PC-3 (cell line): ENCODE measurements at regions not wholly inside any gene's neighbourhood (a gene's known extent, or its start where the extent isn't known, plus 50 kb on each side); places are given as distances from the start of the nearest gene placed in this dataset.
"Not testable (repeated sequence)": the region's sequence is repeated elsewhere in the genome, so short reads cannot be mapped to it uniquely, and the experiment has no call there.

Source experiments
- ATAC-seq: fragments of 200-7000 bp; cut with Tn5 transposase; 2 replicates; pipeline ENCODE4 v1.9.1; 2020; ENCODE audit warnings: mild to moderate bottlenecking, moderate library complexity
- BruUV-seq: library from RNA; stranded (reverse); fragments of 400-500 nt; replicated peaks from 2 replicates; lab custom pipeline; 2021; lab: Mats Ljungman, UMichigan
- CTCF ChIA-PET: fragments of 300-600 bp; sonication (Branson Sonifier 250); formaldehyde crosslinking; loops from one replicate; lab custom pipeline; 2022; ENCODE audit warnings: antibody characterized with exemption; lab: Charles Lee
- POLR2A ChIA-PET: fragments of 300-600 bp; sonication (Branson Sonifier 250); formaldehyde crosslinking; loops from one replicate; lab custom pipeline; 2022; ENCODE audit warnings: antibody characterized with exemption; ENCODE audit not compliant: unreplicated experiment; lab: Charles Lee
- DNase-seq: peaks from one replicate; pipeline ENCODE4 v3.0.0-alpha.2; 2015
- H2AFZ ChIP-seq: fragments of 300-600 bp; sonication (generic); 2 replicates; pipeline ENCODE4 v1.6.0; 2016; ENCODE audit warnings: antibody characterized with exemption, low read length
- H3F3A ChIP-seq: fragments of 300-600 bp; sonication (generic); one replicate; pipeline ENCODE4 v1.6.0; 2017; ENCODE audit warnings: antibody characterized with exemption, low read length, control low read depth, mild to moderate bottlenecking; ENCODE audit not compliant: unreplicated experiment
- H3K27ac ChIP-seq: fragments of 300-600 bp; sonication (generic); 2 replicates; pipeline ENCODE4 v1.5.1; 2016; ENCODE audit warnings: mild to moderate bottlenecking, low read length
- H3K27me3 ChIP-seq: fragments of 300-600 bp; sonication (generic); 2 replicates; pipeline ENCODE4 v1.6.1; 2016; ENCODE audit warnings: low read length, mixed read lengths
- H3K36me3 ChIP-seq: fragments of 300-600 bp; sonication (generic); 2 replicates; pipeline ENCODE4 v1.6.1; 2016; ENCODE audit warnings: low read depth, mixed run types, low read length, mixed read lengths
- H3K4me1 ChIP-seq: fragments of 300-600 bp; sonication (generic); 2 replicates; pipeline ENCODE4 v1.5.1; 2016; ENCODE audit warnings: low read length; ENCODE audit not compliant: insufficient read depth
- H3K4me2 ChIP-seq: fragments of 300-600 bp; sonication (generic); 2 replicates; pipeline ENCODE4 v1.6.0; 2016; ENCODE audit warnings: low read length
- H3K4me3 ChIP-seq: fragments of 300-600 bp; sonication (generic); 2 replicates; pipeline ENCODE4 v1.5.1; 2016; ENCODE audit warnings: mild to moderate bottlenecking, low read length, mixed read lengths
- H3K79me2 ChIP-seq: fragments of 300-600 bp; sonication (generic); 2 replicates; pipeline ENCODE4 v1.6.1; 2017; ENCODE audit warnings: low read length, mixed read lengths
- H3K9ac ChIP-seq: fragments of 300-600 bp; sonication (generic); 2 replicates; pipeline ENCODE4 v1.6.0; 2016; ENCODE audit warnings: mild to moderate bottlenecking, low read length
- H3K9me2 ChIP-seq: fragments of 300-600 bp; sonication (generic); replicated peaks from 2 replicates; pipeline ENCODE4 v1.6.1; 2016; ENCODE audit warnings: mixed run types, low read length, mixed read lengths
- H3K9me3 ChIP-seq: fragments of 300-600 bp; sonication (generic); 2 replicates; pipeline ENCODE4 v1.6.1; 2016; ENCODE audit warnings: low read length, mixed read lengths
- H4K20me1 ChIP-seq: fragments of 300-600 bp; sonication (generic); 2 replicates; pipeline ENCODE4 v1.6.1; 2016; ENCODE audit warnings: low read length, mixed read lengths
- CTCF ChIP-seq: fragments of 300-600 bp; sonication (generic); conservative IDR thresholded peaks from 2 replicates; pipeline ENCODE4 v1.5.1; 2017; ENCODE audit warnings: antibody characterized with exemption, low read depth, mild to moderate bottlenecking, low read length
- EZH2 ChIP-seq: fragments of 300-600 bp; sonication (generic); IDR thresholded peaks from one replicate; pipeline ENCODE4 v1.6.1; 2017; ENCODE audit warnings: antibody characterized with exemption, mild to moderate bottlenecking, low read length; ENCODE audit not compliant: unreplicated experiment
- EZH2phosphoT487 ChIP-seq: fragments of 300-600 bp; sonication (generic); IDR thresholded peaks from 2 replicates; pipeline ENCODE4 v1.6.1; 2018; ENCODE audit warnings: mild to moderate bottlenecking, antibody characterized with exemption, low read length, borderline replicate concordance
- intact Hi-C: fragments of 100-400 bp; cut with micrococcal nuclease; formaldehyde crosslinking; loops from 2 replicates; pipeline ENCODE4 v1.9.0; 2023

GRCh38 chr6:113246186-113246585, 611.0 kb upstream of the MARCKS start:
- no peaks in the 10 kb centered on the region for H4K20me1 ChIP-seq
- no peak overlapping the region for H2AFZ ChIP-seq
- no peak for TF ChIP-seq EZH2phosphoT487
- no peak for TF ChIP-seq CTCF
- TF ChIP-seq EZH2 = no peak
- no peak overlapping the region for H3K27ac ChIP-seq
- H3K4me2 ChIP-seq = no peak overlapping the region
- no TSS peak for BruUV-seq
- ChIA-PET CTCF (no interaction called here), POLR2A (no interaction called here)
- no peaks in the 10 kb centered on the region for H3K79me2 ChIP-seq
- H3K4me3 ChIP-seq = no peak overlapping the region
- H3K27me3 ChIP-seq = no peaks in the 10 kb centered on the region
- ATAC-seq = no peak
- H3K9me3 ChIP-seq = no peaks in the 10 kb centered on the region
- no peak overlapping the region for H3K9ac ChIP-seq
- H3K36me3 ChIP-seq = no peaks in the 10 kb centered on the region
- no peak for DNase-seq
- intact Hi-C loops = no loop called here
- H3K9me2 ChIP-seq = no peaks in the 10 kb centered on the region
- H3F3A ChIP-seq = no peaks in the 10 kb centered on the region
- no peaks in the 10 kb centered on the region for H3K4me1 ChIP-seq

GRCh38 chr6:113248532-113248931, 608.6 kb upstream of the MARCKS start:
- TF ChIP-seq EZH2 = no peak
- no peak for TF ChIP-seq CTCF
- no peak for TF ChIP-seq EZH2phosphoT487
- no TSS peak for BruUV-seq
- no peak overlapping the region for H3K4me3 ChIP-seq
- ChIA-PET POLR2A (no interaction called here), CTCF (no interaction called here)
- no peaks in the 10 kb centered on the region for H3K9me2 ChIP-seq
- H3K79me2 ChIP-seq = no peaks in the 10 kb centered on the region
- ATAC-seq (no peak), DNase-seq (no peak)
- H2AFZ ChIP-seq = no peak overlapping the region
- H3F3A ChIP-seq = no peaks in the 10 kb centered on the region
- H3K36me3 ChIP-seq = no peaks in the 10 kb centered on the region
- intact Hi-C loops = no loop called here
- H3K4me2 ChIP-seq = no peak overlapping the region
- no peak overlapping the region for H3K27ac ChIP-seq
- no peaks in the 10 kb centered on the region for H3K4me1 ChIP-seq
- no peak overlapping the region for H3K9ac ChIP-seq
- no peaks in the 10 kb centered on the region for H3K9me3 ChIP-seq
- no peaks in the 10 kb centered on the region for H4K20me1 ChIP-seq
- no peaks in the 10 kb centered on the region for H3K27me3 ChIP-seq

GRCh38 chr6:113254194-113254593, 603.0 kb upstream of the MARCKS start:
- H3K27me3 ChIP-seq, ATAC-seq, H3K9ac ChIP-seq, H3K9me3 ChIP-seq, H3K79me2 ChIP-seq, intact Hi-C loops, CTCF ChIA-PET, H3K4me2 ChIP-seq, POLR2A ChIA-PET, H3K27ac ChIP-seq, DNase-seq, H3F3A ChIP-seq, H3K4me1 ChIP-seq, BruUV-seq, H3K36me3 ChIP-seq, H2AFZ ChIP-seq, H4K20me1 ChIP-seq, H3K9me2 ChIP-seq, H3K4me3 ChIP-seq: not testable (repeated sequence)
